GM12878 (cell line): ENCODE measurements at regions not wholly inside any gene's neighbourhood (a gene's known extent, or its start where the extent isn't known, plus 50 kb on each side); places are given as distances from the start of the nearest gene placed in this dataset.

ENCODE experiments used
- ATAC-seq: fragments of 200-7000 bp; cut with Tn5 transposase; 3 replicates; pipeline ENCODE4 v1.9.1; 2020; ENCODE audit warnings: mild to moderate bottlenecking, moderate library complexity
- BruUV-seq: library from RNA; stranded (reverse); fragments of 400-500 nt; replicated peaks from 2 replicates; lab custom pipeline; 2021; lab: Mats Ljungman, UMichigan
- CTCF ChIA-PET: fragments of 300-600 bp; sonication (Branson Sonifier 250); formaldehyde crosslinking; extraction: SDS; loops from one replicate; lab custom pipeline; 2021; ENCODE audit warnings: inconsistent platforms; lab: Yijun Ruan, JAX
- POLR2A ChIA-PET: fragments of 350-600 bp; formaldehyde crosslinking; extraction: SDS; loops from one replicate; lab custom pipeline; 2021; ENCODE audit warnings: inconsistent platforms; lab: Charles Lee
- RAD21 ChIA-PET: fragments of 300-600 bp; sonication (Branson Sonifier 250); formaldehyde crosslinking; loops from one replicate; lab custom pipeline; 2023; ENCODE audit warnings: antibody characterized with exemption; ENCODE audit not compliant: unreplicated experiment; lab: Charles Lee
- SMC1A ChIA-PET: fragments of 300-600 bp; sonication (Branson Sonifier 250); formaldehyde crosslinking; loops from one replicate; lab custom pipeline; 2023; ENCODE audit not compliant: unreplicated experiment, uncharacterized antibody; lab: Charles Lee
- DNase-seq: peaks from one replicate; pipeline ENCODE4 v3.0.0-alpha.2; 2011; ENCODE audit warnings: low read depth, low spot score
- FAIRE-seq: peaks from 3 replicates; lab custom pipeline; 2011; peaks lifted over from hg19 to GRCh38; lab: Jason Lieb, UNC
- H2AFZ ChIP-seq: 2 replicates; pipeline ENCODE4 v1.6.0; 2011; ENCODE audit warnings: low read depth, low read length, control low read depth; ENCODE audit not compliant: control insufficient read depth
- H3K27ac ChIP-seq: 2 replicates; pipeline ENCODE4 v1.5.1; 2011; ENCODE audit warnings: control low read depth; ENCODE audit not compliant: control insufficient read depth, insufficient read depth
- H3K27me3 ChIP-seq, 2 experiments: replicated peaks in 1 of 2; 2 replicates each; pipeline versions ENCODE4 v1.6.0 to v1.6.1; 2011; ENCODE audit warnings: low read length in 1 of 2; ENCODE audit not compliant: control insufficient read depth in 2 of 2, insufficient read depth in 2 of 2
- H3K36me3 ChIP-seq, 2 experiments: 2 replicates each; pipeline ENCODE4 v1.5.1; 2011; ENCODE audit warnings: low read length in 1 of 2; ENCODE audit not compliant: control insufficient read depth in 2 of 2, insufficient read depth in 2 of 2
- H3K4me1 ChIP-seq: 2 replicates; pipeline ENCODE4 v1.6.1; 2011; ENCODE audit warnings: mild to moderate bottlenecking, low read length, moderate library complexity, mixed read lengths; ENCODE audit not compliant: control insufficient read depth, insufficient read depth
- H3K4me2 ChIP-seq: 2 replicates; pipeline ENCODE4 v1.6.0; 2011; ENCODE audit warnings: control low read depth; ENCODE audit not compliant: control insufficient read depth, insufficient read depth
- H3K4me3 ChIP-seq: fragments of 200-600 bp; sonication (generic); 2 replicates; pipeline ENCODE4 v1.5.1; 2016
- H3K79me2 ChIP-seq: 2 replicates; pipeline ENCODE4 v1.6.0; 2011; ENCODE audit warnings: low read length; ENCODE audit not compliant: control insufficient read depth, insufficient read depth
- H3K9ac ChIP-seq: 2 replicates; pipeline ENCODE4 v1.8.0; 2011; ENCODE audit warnings: low read length, control low read depth, mixed read lengths; ENCODE audit not compliant: control insufficient read depth, insufficient read depth
- H3K9me3 ChIP-seq: replicated peaks from 3 replicates; pipeline ENCODE4 v1.5.1; 2011; ENCODE audit warnings: mild to moderate bottlenecking, low read length; ENCODE audit not compliant: control insufficient read depth, insufficient read depth
- H4K20me1 ChIP-seq: 2 replicates; pipeline ENCODE4 v1.6.0; 2011; ENCODE audit not compliant: control insufficient read depth, insufficient read depth
- DPF2 ChIP-seq: fragments of 450-650 bp; IDR thresholded peaks from 2 replicates; pipeline ENCODE4 v1.6.1; 2017; ENCODE audit warnings: mild to moderate bottlenecking
- HCFC1 ChIP-seq: fragments of 150-350 bp; IDR thresholded peaks from 2 replicates; pipeline ENCODE4 v1.6.1; 2014; ENCODE audit warnings: low read length
- MXI1 ChIP-seq: fragments of 150-350 bp; IDR thresholded peaks from 2 replicates; pipeline ENCODE4 v1.6.1; 2011; ENCODE audit warnings: low read depth, mild to moderate bottlenecking, inconsistent platforms, low read length, improper control_type of control experiment
- NFYA ChIP-seq: IDR thresholded peaks from 2 replicates; pipeline ENCODE4 v1.6.1; 2011; ENCODE audit warnings: low read depth, mild to moderate bottlenecking, low read length, improper control_type of control experiment, borderline replicate concordance
- SPI1 ChIP-seq: IDR thresholded peaks from 2 replicates; pipeline ENCODE4 v1.6.1; 2011; ENCODE audit warnings: low read depth, mild to moderate bottlenecking, low read length, moderate library complexity, borderline replicate concordance; ENCODE audit not compliant: insufficient read depth
- SREBF1 ChIP-seq: IDR thresholded peaks from 2 replicates; pipeline ENCODE4 v1.6.1; 2012; ENCODE audit warnings: mild to moderate bottlenecking, low read length
- SUPT20H ChIP-seq: IDR thresholded peaks from 2 replicates; pipeline ENCODE4 v1.6.1; 2011; ENCODE audit warnings: low read depth, mild to moderate bottlenecking, low read length, moderate library complexity, borderline replicate concordance; ENCODE audit not compliant: control insufficient read depth
- TAF1 ChIP-seq: IDR thresholded peaks from 2 replicates; pipeline ENCODE4 v1.6.1; 2011; ENCODE audit warnings: mild to moderate bottlenecking, low read depth, low read length, borderline replicate concordance
- WRNIP1 ChIP-seq: IDR thresholded peaks from 2 replicates; pipeline ENCODE4 v1.6.1; 2011; ENCODE audit warnings: low read depth, low read length, improper control_type of control experiment, borderline replicate concordance
- ZBTB11 ChIP-seq: fragments of 450-650 bp; formaldehyde crosslinking; IDR thresholded peaks from 2 replicates; pipeline ENCODE4 v1.5.0; 2022; ENCODE audit warnings: mild to moderate bottlenecking, missing genetic modification characterization
- ZNF217 ChIP-seq: fragments of 450-650 bp; IDR thresholded peaks from 2 replicates; pipeline ENCODE4 v1.6.1; 2017; ENCODE audit warnings: antibody characterized with exemption, mild to moderate bottlenecking
- WGBS: methylation state at CpG from one replicate; pipeline ENCODE4 v1.1.6; 2016; ENCODE audit warnings: low lambda C conversion rate; ENCODE audit not compliant: insufficient replicate concordance, insufficient coverage; ENCODE audit errors: missing lambda C conversion rate; 5-methylcytosine and 5-hydroxymethylcytosine counted together
- in situ Hi-C: fragments of 300-500 bp; cut with MboI; formaldehyde crosslinking; loops from 9 replicates; pipeline ENCODE4 v1.14.3; 2018; ENCODE audit warnings: mixed read lengths
- intact Hi-C: fragments of 100-400 bp; cut with micrococcal nuclease; formaldehyde crosslinking; loops from one replicate; pipeline ENCODE4 v1.14.2; 2022; ENCODE audit not compliant: unreplicated experiment
- TF ChIP-seq, protein P1 (sequence below): IDR thresholded peaks from 2 replicates; pipeline ENCODE4 v1.6.1; 2012; ENCODE audit warnings: mild to moderate bottlenecking, low read depth, low read length

DNA sequence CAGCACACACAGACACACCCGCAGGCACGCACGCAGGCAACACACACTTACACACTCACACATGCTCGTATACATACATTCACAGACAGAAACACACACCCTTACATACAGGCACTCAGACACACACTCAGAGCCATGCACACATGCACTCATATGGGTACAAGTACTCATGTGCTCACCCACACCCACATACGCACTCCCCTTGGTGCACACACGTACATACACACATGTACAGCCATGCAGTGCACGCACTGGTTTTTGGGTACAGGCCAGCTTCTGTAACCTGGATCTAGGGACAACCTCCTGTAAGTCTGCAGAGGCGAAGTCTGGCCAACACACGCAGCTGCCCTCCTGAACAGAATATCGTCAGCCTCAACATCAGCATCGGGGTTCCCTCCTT is 221.3 kb upstream of the RTL1 start:
- Histone ChIP-seq H3K4me2 (no peak overlapping the region), H3K27ac (no peak overlapping the region), H3K27me3 (no peaks in the 10 kb centered on the region), H4K20me1 (no peaks in the 10 kb centered on the region), H3K4me3 (no peak overlapping the region), H3K36me3 (no peaks in the 10 kb centered on the region), H3K4me1 (no peaks in the 10 kb centered on the region), H3K9me3 (no peaks in the 10 kb centered on the region; the same call in 2 of the 3 replicates), H3K9ac (no peak overlapping the region), H2AFZ (no peak overlapping the region), H3K79me2 (no peaks in the 10 kb centered on the region)
- POLR2A ChIA-PET = no interaction called here
- TF ChIP-seq MXI1 (no peak), ZNF217 (no peak), SUPT20H (no peak), DPF2 (no peak), TAF1 (no peak), HCFC1 (no peak), SPI1 (no peak), SREBF1 (no peak), ZBTB11 (CRISPR knock-in tag) (no peak), NFYA (no peak), WRNIP1 (no peak)
- TF ChIP-seq, protein P1, sequence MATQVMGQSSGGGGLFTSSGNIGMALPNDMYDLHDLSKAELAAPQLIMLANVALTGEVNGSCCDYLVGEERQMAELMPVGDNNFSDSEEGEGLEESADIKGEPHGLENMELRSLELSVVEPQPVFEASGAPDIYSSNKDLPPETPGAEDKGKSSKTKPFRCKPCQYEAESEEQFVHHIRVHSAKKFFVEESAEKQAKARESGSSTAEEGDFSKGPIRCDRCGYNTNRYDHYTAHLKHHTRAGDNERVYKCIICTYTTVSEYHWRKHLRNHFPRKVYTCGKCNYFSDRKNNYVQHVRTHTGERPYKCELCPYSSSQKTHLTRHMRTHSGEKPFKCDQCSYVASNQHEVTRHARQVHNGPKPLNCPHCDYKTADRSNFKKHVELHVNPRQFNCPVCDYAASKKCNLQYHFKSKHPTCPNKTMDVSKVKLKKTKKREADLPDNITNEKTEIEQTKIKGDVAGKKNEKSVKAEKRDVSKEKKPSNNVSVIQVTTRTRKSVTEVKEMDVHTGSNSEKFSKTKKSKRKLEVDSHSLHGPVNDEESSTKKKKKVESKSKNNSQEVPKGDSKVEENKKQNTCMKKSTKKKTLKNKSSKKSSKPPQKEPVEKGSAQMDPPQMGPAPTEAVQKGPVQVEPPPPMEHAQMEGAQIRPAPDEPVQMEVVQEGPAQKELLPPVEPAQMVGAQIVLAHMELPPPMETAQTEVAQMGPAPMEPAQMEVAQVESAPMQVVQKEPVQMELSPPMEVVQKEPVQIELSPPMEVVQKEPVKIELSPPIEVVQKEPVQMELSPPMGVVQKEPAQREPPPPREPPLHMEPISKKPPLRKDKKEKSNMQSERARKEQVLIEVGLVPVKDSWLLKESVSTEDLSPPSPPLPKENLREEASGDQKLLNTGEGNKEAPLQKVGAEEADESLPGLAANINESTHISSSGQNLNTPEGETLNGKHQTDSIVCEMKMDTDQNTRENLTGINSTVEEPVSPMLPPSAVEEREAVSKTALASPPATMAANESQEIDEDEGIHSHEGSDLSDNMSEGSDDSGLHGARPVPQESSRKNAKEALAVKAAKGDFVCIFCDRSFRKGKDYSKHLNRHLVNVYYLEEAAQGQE = no peak
- FAIRE-seq (no peak), DNase-seq (no peak), ATAC-seq (no peak)
- BruUV-seq = no TSS peak
- CTCF ChIA-PET = interaction anchor here (0.5 kb wide), 1 partner anchor 301 kb away, joined by 3 read pairs; no protein-coding TSS in a partner anchor
- WGBS = 41% methylated on average over 10 of the region's 11 CpGs
- SMC1A ChIA-PET = no interaction called here
- RAD21 ChIA-PET = no interaction called here
- intact Hi-C loops = no loop called here
- in situ Hi-C loops = no loop called here
